ENCODE measurements at regions not wholly inside any gene's neighbourhood (a gene's known extent, or its start where the extent isn't known, plus 50 kb on each side); places are given as distances from the start of the nearest gene placed in this dataset.

- DNase-seq (ENCODE audit: low spot score), result no peak
- no peak for TF ChIP-seq CTCF (IDR thresholded peaks at IDR 0.05; ENCODE audit: extremely low read depth, missing control alignments)
These were observed 286.1 kb upstream of the KLF6 start for GRCh38 chr10:4070921-4071660.

DNA sequence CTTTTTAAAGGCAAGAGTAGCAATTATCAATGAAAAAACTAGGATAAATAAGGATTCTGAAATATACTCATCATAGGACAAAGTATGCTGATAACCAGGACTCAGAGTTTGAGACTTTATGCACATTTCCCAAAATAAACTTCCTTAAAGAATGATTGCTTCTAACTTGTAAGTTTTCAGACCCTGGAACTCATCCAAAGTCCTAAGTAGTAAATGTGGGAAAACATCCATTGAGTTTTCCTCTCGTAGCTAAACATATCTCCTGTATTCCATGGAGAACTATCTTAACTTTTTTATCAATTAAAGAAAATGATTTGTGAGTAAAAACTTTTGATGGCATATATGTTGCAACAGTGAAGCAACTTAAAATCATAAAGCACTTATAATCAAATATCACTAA is 285.2 kb upstream of the KLF6 start:
- TF ChIP-seq CTCF (IDR thresholded peaks at IDR 0.05; ENCODE audit: extremely low read depth, missing control alignments), result no peak
- DNase-seq (ENCODE audit: low spot score), result no peak

GRCh38 chr10:4069491-4069890 is 284.5 kb upstream of the KLF6 start:
- TF ChIP-seq CTCF (IDR thresholded peaks at IDR 0.05; ENCODE audit: extremely low read depth, missing control alignments), result no peak
- no peak for DNase-seq (ENCODE audit: low spot score)

DNA sequence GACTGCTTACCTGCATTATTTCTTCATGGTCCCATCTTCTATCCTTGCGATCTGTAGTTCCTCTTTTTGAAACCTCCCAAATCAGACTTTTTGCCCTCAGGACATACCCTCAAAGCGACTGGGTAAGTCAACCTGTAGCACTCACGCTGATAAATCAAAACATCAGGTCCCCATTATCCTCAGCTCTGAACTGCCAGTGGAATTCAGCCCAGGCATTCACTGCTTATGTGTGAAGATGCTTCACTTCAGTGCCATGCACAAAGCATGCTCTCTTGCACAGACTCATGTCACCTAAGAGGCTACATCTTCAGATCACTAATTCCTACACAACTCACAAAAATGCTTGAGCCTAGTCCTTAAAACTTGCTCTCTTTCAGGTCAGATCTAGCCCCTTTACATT is 283.6 kb upstream of the KLF6 start:
- no peak for TF ChIP-seq CTCF (IDR thresholded peaks at IDR 0.05; ENCODE audit: extremely low read depth, missing control alignments)

DNA sequence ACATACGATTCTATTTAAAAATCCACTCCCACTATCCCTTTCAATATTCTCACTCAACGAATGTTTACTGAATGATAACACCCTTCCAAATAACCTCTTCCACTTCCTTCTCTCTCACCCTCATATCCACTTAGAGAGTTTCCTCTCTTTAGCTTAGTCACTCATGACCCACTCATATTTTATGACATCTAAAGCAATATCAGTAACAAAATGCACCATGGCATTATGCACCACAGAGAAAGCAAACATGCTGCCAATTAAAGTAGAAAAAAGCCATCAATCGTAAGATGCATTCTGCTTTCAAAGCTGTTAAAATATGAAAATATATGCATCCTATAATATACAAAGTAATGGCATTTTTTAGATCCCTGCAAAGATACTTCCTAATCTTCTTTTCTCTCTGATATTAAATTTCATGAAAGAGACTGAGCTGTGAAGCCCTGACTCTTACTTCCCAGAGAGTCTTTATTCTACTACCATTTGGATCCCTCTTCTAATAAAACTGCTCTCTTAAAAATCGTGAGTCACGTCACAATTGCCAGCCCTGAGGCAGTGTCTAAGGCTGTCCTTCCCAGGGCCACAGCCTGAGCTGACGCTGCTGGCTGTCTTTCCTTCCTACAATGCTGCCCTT is 283.0 kb upstream of the KLF6 start:
- TF ChIP-seq CTCF (IDR thresholded peaks at IDR 0.05; ENCODE audit: extremely low read depth, missing control alignments), result no peak
- DNase-seq (ENCODE audit: low spot score), result no peak

More for the DNA sequence above, 283.6 kb upstream of the KLF6 start:
- no peak for DNase-seq (ENCODE audit: low spot score)

- TF ChIP-seq CTCF (IDR thresholded peaks at IDR 0.05; ENCODE audit: extremely low read depth, missing control alignments), result no peak
- DNase-seq (ENCODE audit: low spot score), result peak; percentile 10
These were observed 282.5 kb upstream of the KLF6 start for GRCh38 chr10:4067531-4067930.

DNA sequence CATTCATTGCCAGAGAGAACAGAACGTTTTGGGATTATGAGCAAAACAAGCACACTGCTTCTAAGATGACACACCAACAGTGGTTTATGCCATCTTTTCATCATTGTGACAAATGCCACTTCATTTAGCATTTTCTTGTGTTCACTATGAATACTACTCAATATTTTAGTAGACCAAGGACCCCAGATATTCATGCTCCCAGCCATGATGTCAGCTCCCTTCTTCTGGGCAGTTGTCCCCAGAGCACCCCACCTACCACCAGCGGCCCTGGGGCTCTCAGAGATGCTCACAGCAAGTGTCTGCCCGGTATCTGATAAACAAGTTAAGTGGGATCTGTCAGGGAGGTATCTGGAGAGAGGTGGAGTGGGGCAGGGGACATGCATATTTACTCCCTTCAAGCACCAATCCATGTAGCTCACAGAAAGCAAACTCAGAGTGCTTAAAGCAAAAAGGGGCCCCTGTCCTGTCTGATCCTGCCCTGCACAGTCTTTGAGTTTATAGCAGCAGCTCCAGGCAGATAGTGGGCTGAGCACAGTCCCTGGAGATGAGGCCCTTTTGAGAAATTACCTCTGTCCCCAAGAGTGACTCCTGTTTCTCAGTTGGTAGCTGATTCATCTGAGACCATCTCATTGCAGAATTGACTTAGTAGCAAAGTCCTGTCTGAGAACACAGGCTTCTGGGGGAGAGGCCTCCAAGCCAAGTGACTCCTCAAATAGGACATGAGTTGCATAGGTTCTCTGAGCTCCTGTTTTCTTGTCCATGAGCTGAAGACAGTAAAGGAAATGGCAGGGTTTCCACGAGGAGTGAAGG is 281.8 kb upstream of the KLF6 start:
- no peak for DNase-seq (ENCODE audit: low spot score)
- no peak for TF ChIP-seq CTCF (IDR thresholded peaks at IDR 0.05; ENCODE audit: extremely low read depth, missing control alignments)

Data from GM20000 (cell line).